ENCODE measurements at regions not wholly inside any gene's neighbourhood (a gene's known extent, or its start where the extent isn't known, plus 50 kb on each side); places are given as distances from the start of the nearest gene placed in this dataset.

DNA sequence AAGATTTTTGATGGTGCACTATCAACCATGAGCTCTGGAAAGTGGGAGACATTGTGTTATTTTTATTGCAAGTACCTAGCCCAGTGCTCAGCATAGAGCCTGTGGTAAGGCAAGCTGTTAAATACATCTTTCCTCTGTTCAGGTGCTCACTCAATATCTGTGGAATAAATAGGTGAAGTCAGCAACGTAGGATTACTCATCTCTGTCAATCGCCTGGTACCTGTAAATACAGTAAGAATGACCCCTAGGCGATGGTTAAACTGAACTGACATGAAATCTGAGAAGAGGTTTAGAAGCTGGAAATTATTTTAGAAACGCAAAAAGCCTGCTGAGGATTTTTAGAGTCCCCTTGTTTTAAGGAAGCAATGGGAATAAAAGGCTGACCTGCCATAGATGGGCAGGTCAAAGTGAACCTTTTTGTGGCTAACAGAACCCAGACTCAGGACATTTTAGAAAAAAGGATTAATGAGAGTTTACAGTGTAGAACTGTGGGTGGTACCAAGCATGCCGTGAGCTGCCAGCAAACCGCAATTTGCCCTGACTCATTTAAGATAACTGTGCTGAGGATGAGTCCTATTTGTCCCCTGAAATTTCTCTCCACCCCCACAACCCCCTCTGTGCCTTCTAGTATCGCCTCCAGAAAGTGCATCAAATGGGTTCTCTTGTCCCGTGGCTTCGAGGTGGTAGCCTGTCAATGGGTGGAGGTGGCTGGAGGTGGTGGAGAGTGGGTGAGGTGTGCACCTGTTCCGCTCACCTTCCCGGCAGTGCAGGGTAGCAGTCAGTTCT is 375.1 kb downstream of the MED10 start:
- no peak for TF ChIP-seq POLR2A (IDR thresholded peaks at IDR 0.05; ENCODE audit: low read length)
- no peak for TF ChIP-seq GATA1 (IDR thresholded peaks at IDR 0.05; ENCODE audit: low read depth, low read length)

Data from erythroblast (primary cell).